Psoas muscle (tissue), 7 donors: ENCODE measurements at regions not wholly inside any gene's neighbourhood (a gene's known extent, or its start where the extent isn't known, plus 50 kb on each side); places are given as distances from the start of the nearest gene placed in this dataset.

Experiments used
- ATAC-seq, 4 donors: fragments of 200-7000 bp; cut with Tn5 transposase; one replicate each; pipeline ENCODE4 v1.9.1; 2020; ENCODE audit warnings: moderate library complexity in 3 of 4, mild to moderate bottlenecking in 2 of 4
- DNase-seq, 2 donors: peaks; one replicate each; pipeline ENCODE4 v3.0.0-alpha.2; 2020
- H3K27ac ChIP-seq: fragments of 200-600 bp; one replicate; pipeline ENCODE4 v1.8.0; 2022
- H3K27me3 ChIP-seq, 3 donors: fragments of 200-600 bp in 1 of 3; one replicate each; pipeline versions ENCODE4 v1.6.1 to v1.8.0; 2013 to 2022; ENCODE audit warnings: low read length in 2 of 3, mild to moderate bottlenecking in 2 of 3, moderate library complexity in 1 of 3; ENCODE audit not compliant: insufficient read depth in 3 of 3
- H3K36me3 ChIP-seq, 2 donors: fragments of 200-600 bp in 1 of 2; one replicate each; pipeline versions ENCODE4 v1.6.1 to v1.8.0; 2013 to 2022; ENCODE audit warnings: low read depth in 1 of 2, mild to moderate bottlenecking in 1 of 2, moderate library complexity in 1 of 2; ENCODE audit not compliant: insufficient read depth in 1 of 2
- H3K4me1 ChIP-seq: fragments of 200-600 bp; one replicate; pipeline ENCODE4 v1.8.0; 2022
- H3K4me3 ChIP-seq: fragments of 200-600 bp; one replicate; pipeline ENCODE4 v1.8.0; 2022; ENCODE audit warnings: mild to moderate bottlenecking
- H3K9me3 ChIP-seq: fragments of 200-600 bp; one replicate; pipeline ENCODE4 v1.8.0; 2022
- CTCF ChIP-seq: fragments of 200-600 bp; IDR thresholded peaks from one replicate; pipeline ENCODE4 v1.8.0; 2022; ENCODE audit warnings: antibody characterized with exemption
- WGBS, 3 donors: extraction: QIAGEN DNeasy Blood & Tissue Kit; methylation state at CpG; one replicate each; pipeline versions ENCODE4 v1.1.6 to v1.1.7; 2013; 5-methylcytosine and 5-hydroxymethylcytosine counted together
- intact Hi-C, 2 donors: fragments of 100-400 bp; cut with DNase I; formaldehyde crosslinking; loops; one replicate each; pipeline versions ENCODE4 v1.11.0 to v1.14.2; 2022
- donor health status: healthy with polysubstance abuse.
- donor health status: DM: no; HTN: no; CAD: no; lungs with moderate emphysema.
- donor health status: Bipolar disorder and iron deficiency.
- donor health status: healthy.
- donor health status: DM: yes; HTN: yes; CAD: no.
- donor health status: DM: no; HTN: no; CAD: no.
- donor health status: DM: yes; HTN: yes; CAD: no.

GRCh38 chr5:124806026-124806372 lies 59.6 kb upstream of the ZNF608 start:
- Histone ChIP-seq H3K4me1 (no peaks in the 10 kb centered on the region), H3K9me3 (no peaks in the 10 kb centered on the region), H3K27me3 (no peaks in the 10 kb centered on the region), H3K27ac (no peak overlapping the region), H3K36me3 (no peaks in the 10 kb centered on the region), H3K4me3 (no peak overlapping the region)
- DNase-seq (no peak), ATAC-seq (no peak)
- TF ChIP-seq CTCF: no peak
- intact Hi-C loops: no loop called here
- 53 to 75% (median 60%) methylated on average over 1 of the region's 1 CpG for WGBS, 3 donors

- Histone ChIP-seq H3K36me3 (no peaks in the 10 kb centered on the region), H3K27me3 (no peaks in the 10 kb centered on the region), H3K4me3 (no peak overlapping the region), H3K4me1 (no peaks in the 10 kb centered on the region), H3K27ac (no peak overlapping the region), H3K9me3 (no peaks in the 10 kb centered on the region)
- ATAC-seq (peak; percentile 36 to 51 (median 48)), DNase-seq (peak; percentile 41 to 68)
- WGBS, 3 donors: 57 to 63% (median 62%) methylated on average over 12 of the region's 12 CpGs
- no peak for TF ChIP-seq CTCF
- intact Hi-C loops: no loop called here
Observed at GRCh38 chr5:124806373-124807077, 60.1 kb upstream of the ZNF608 start.

GRCh38 chr5:124808842-124809268 lies 62.4 kb upstream of the ZNF608 start:
- DNase-seq (no peak), ATAC-seq (no peak)
- Histone ChIP-seq H3K4me3 (no peak overlapping the region), H3K4me1 (no peaks in the 10 kb centered on the region), H3K36me3 (no peaks in the 10 kb centered on the region), H3K27me3 (no peaks in the 10 kb centered on the region), H3K27ac (no peak overlapping the region), H3K9me3 (no peaks in the 10 kb centered on the region)
- TF ChIP-seq CTCF: no peak
- WGBS, 3 donors: 98% methylated on average over 24 of the region's 24 CpGs
- intact Hi-C loops: no loop called here

GRCh38 chr5:124810396-124811006 lies 64.1 kb upstream of the ZNF608 start:
- intact Hi-C loops: no loop called here
- no peak for DNase-seq
- H3K4me3 ChIP-seq: no peak overlapping the region
- H3K27ac ChIP-seq: no peak overlapping the region
- 79 to 82% (median 79%) methylated on average over 3 of the region's 3 CpGs for WGBS, 3 donors
- no peaks in the 10 kb centered on the region for H3K27me3 ChIP-seq
- no peak for ATAC-seq
- TF ChIP-seq CTCF: no peak
- no peaks in the 10 kb centered on the region for H3K36me3 ChIP-seq
- no peaks in the 10 kb centered on the region for H3K4me1 ChIP-seq
- no peaks in the 10 kb centered on the region for H3K9me3 ChIP-seq
